Caco-2 (cell line): ENCODE measurements at regions not wholly inside any gene's neighbourhood (a gene's known extent, or its start where the extent isn't known, plus 50 kb on each side); places are given as distances from the start of the nearest gene placed in this dataset.

Source experiments
- BruUV-seq: library from RNA; stranded (reverse); fragments of 400-500 nt; replicated peaks from 2 replicates; lab custom pipeline; 2021; lab: Mats Ljungman, UMichigan
- CTCF ChIA-PET: fragments of 300-600 bp; sonication (Branson Sonifier 250); formaldehyde crosslinking; loops from one replicate; lab custom pipeline; 2022; ENCODE audit warnings: antibody characterized with exemption; lab: Charles Lee
- POLR2A ChIA-PET: fragments of 300-600 bp; sonication (Branson Sonifier 250); formaldehyde crosslinking; loops from one replicate; lab custom pipeline; 2022; ENCODE audit warnings: antibody characterized with exemption; lab: Charles Lee
- DNase-seq, 2 experiments: peaks; one replicate each; pipeline versions ENCODE4 v3.0.0 to v3.0.0-alpha.2; 2020 to 2022
- H3K27me3 ChIP-seq: replicated peaks from 2 replicates; pipeline ENCODE4 v1.6.0; 2011; ENCODE audit warnings: low read length; ENCODE audit not compliant: control insufficient read depth, insufficient read depth
- H3K36me3 ChIP-seq: 2 replicates; pipeline ENCODE4 v1.5.1; 2011; ENCODE audit warnings: low read length; ENCODE audit not compliant: control insufficient read depth, insufficient read depth
- H3K4me1 ChIP-seq: fragments of 250-450 bp; sonication (Bioruptor Pico); 2 replicates; pipeline ENCODE4 v1.5.1; 2020; ENCODE audit warnings: mild to moderate bottlenecking
- H3K4me3 ChIP-seq: 2 replicates; pipeline ENCODE4 v1.5.1; 2011; ENCODE audit warnings: low read depth, mild to moderate bottlenecking, control low read depth, low read length
- H3K9me3 ChIP-seq: fragments of 250-450 bp; sonication (Bioruptor Pico); 2 replicates; pipeline ENCODE4 v1.5.1; 2020; ENCODE audit warnings: mild to moderate bottlenecking, moderate library complexity
- H3K27ac Mint-ChIP-seq: one replicate; pipeline ENCODE4 v1.8.0; 2022; ENCODE audit warnings: mixed read lengths; ENCODE audit not compliant: unreplicated experiment
- H3K27me3 Mint-ChIP-seq: one replicate; pipeline ENCODE4 v1.8.0; 2022; ENCODE audit warnings: mixed read lengths; ENCODE audit not compliant: insufficient read depth, unreplicated experiment
- H3K36me3 Mint-ChIP-seq: one replicate; pipeline ENCODE4 v1.8.0; 2022; ENCODE audit warnings: mild to moderate bottlenecking, mixed read lengths; ENCODE audit not compliant: insufficient read depth, unreplicated experiment
- H3K4me1 Mint-ChIP-seq: one replicate; pipeline ENCODE4 v1.8.0; 2022; ENCODE audit warnings: low read depth, mixed read lengths; ENCODE audit not compliant: unreplicated experiment
- H3K4me3 Mint-ChIP-seq: one replicate; pipeline ENCODE4 v1.8.0; 2022; ENCODE audit warnings: mild to moderate bottlenecking, moderate library complexity, mixed read lengths; ENCODE audit not compliant: unreplicated experiment
- H3K9me3 Mint-ChIP-seq: one replicate; pipeline ENCODE4 v1.8.0; 2022; ENCODE audit warnings: mixed read lengths; ENCODE audit not compliant: unreplicated experiment
- CTCF ChIP-seq, 2 experiments: fragments of 200-600 bp in 1 of 2; IDR thresholded peaks; 1 replicate in 1 of 2; 2 replicates in 1 of 2; pipeline versions ENCODE4 v1.5.1 to v1.8.0; 2011 to 2022; ENCODE audit warnings: antibody characterized with exemption in 1 of 2, control low read depth in 1 of 2, inconsistent platforms in 1 of 2, low read depth in 1 of 2, low read length in 1 of 2, mild to moderate bottlenecking in 1 of 2, moderate library complexity in 1 of 2; ENCODE audit not compliant: insufficient read depth in 1 of 2, severe bottlenecking in 1 of 2, unreplicated experiment in 1 of 2
- intact Hi-C: fragments of 100-400 bp; cut with micrococcal nuclease; formaldehyde crosslinking; loops from one replicate; pipeline ENCODE4 v1.10.0; 2022; ENCODE audit not compliant: unreplicated experiment

- CTCF ChIA-PET = no interaction called here
- peaks cover 11% of the 10 kb centered on the region for H3K9me3 Mint-ChIP-seq
- H3K4me3 Mint-ChIP-seq = no peak overlapping the region
- intact Hi-C loops = no loop called here
- H3K27me3 Mint-ChIP-seq = no peaks in the 10 kb centered on the region
- H3K9me3 ChIP-seq = peaks cover 24% of the 10 kb centered on the region
- H3K4me1 ChIP-seq = peaks cover 10% of the 10 kb centered on the region; the same call in 1 of the 2 replicates
- DNase-seq = no peak
- H3K27me3 ChIP-seq = no peaks in the 10 kb centered on the region
- H3K36me3 Mint-ChIP-seq = peaks cover 6% of the 10 kb centered on the region
- BruUV-seq = no TSS peak
- POLR2A ChIA-PET = no interaction called here
- H3K4me3 ChIP-seq = no peak overlapping the region
- H3K4me1 Mint-ChIP-seq = peaks cover 6% of the 10 kb centered on the region
- TF ChIP-seq CTCF (IDR thresholded peaks at IDR 0.05; ENCODE audit: insufficient read depth in 1 of 2, low read depth in 1 of 2, low read length in 1 of 2, severe bottlenecking in 1 of 2, unreplicated experiment in 1 of 2) = no peak
- H3K36me3 ChIP-seq = no peaks in the 10 kb centered on the region
- no peak overlapping the region for H3K27ac Mint-ChIP-seq
Measured at GRCh38 chr15:94840794-94841783, 609.7 kb downstream of the MCTP2 start.

GRCh38 chr15:94843060-94843459 lies 611.7 kb downstream of the MCTP2 start:
- Mint-ChIP-seq H3K27ac (peak overlapping the region; percentile 56), H3K9me3 (peaks cover 21% of the 10 kb centered on the region), H3K36me3 (peaks cover 6% of the 10 kb centered on the region), H3K4me3 (no peak overlapping the region), H3K4me1 (peaks cover 6% of the 10 kb centered on the region), H3K27me3 (no peaks in the 10 kb centered on the region)
- Histone ChIP-seq H3K4me3 (no peak overlapping the region), H3K4me1 (peaks cover 10% of the 10 kb centered on the region; the same call in 1 of the 2 replicates), H3K9me3 (peaks cover 17% of the 10 kb centered on the region), H3K36me3 (no peaks in the 10 kb centered on the region), H3K27me3 (no peaks in the 10 kb centered on the region)
- TF ChIP-seq CTCF (IDR thresholded peaks at IDR 0.05; ENCODE audit: insufficient read depth in 1 of 2, low read depth in 1 of 2, low read length in 1 of 2, severe bottlenecking in 1 of 2, unreplicated experiment in 1 of 2) = no peak
- no TSS peak for BruUV-seq
- no peak for DNase-seq
- ChIA-PET CTCF (interaction anchor here (0.7 kb wide), 1 partner anchor 379 kb away, joined by 3 read pairs; no protein-coding TSS in a partner anchor), POLR2A (no interaction called here)
- intact Hi-C loops = no loop called here

- no peaks in the 10 kb centered on the region for H3K27me3 ChIP-seq
- no peaks in the 10 kb centered on the region for H3K36me3 ChIP-seq
- H3K9me3 ChIP-seq = peaks cover 17% of the 10 kb centered on the region
- H3K36me3 Mint-ChIP-seq = peaks cover 6% of the 10 kb centered on the region
- H3K4me1 Mint-ChIP-seq = peaks cover 6% of the 10 kb centered on the region
- H3K4me3 ChIP-seq = peak overlapping the region; percentile 34
- no peak for TF ChIP-seq CTCF (IDR thresholded peaks at IDR 0.05; ENCODE audit: insufficient read depth in 1 of 2, low read depth in 1 of 2, low read length in 1 of 2, severe bottlenecking in 1 of 2, unreplicated experiment in 1 of 2)
- ChIA-PET POLR2A (interaction anchor here (1.0 kb wide), 1 partner anchor 9 kb away, joined by 3 read pairs; no protein-coding TSS in a partner anchor), CTCF (interaction anchor here (0.7 to 1.4 kb wide), 2 partner anchors 9 to 431 kb away, joined by 3 to 4 read pairs; no protein-coding TSS in a partner anchor)
- no peaks in the 10 kb centered on the region for H3K27me3 Mint-ChIP-seq
- peaks cover 10% of the 10 kb centered on the region; the same call in 1 of the 2 replicates for H3K4me1 ChIP-seq
- intact Hi-C loops = loop anchor here (1.0 to 2.0 kb wide), 2 partner anchors 14 to 173 kb away; no protein-coding TSS in a partner anchor
- no peak for DNase-seq
- peak overlapping the region; percentile 76 for H3K4me3 Mint-ChIP-seq
- H3K9me3 Mint-ChIP-seq = peaks cover 25% of the 10 kb centered on the region
- H3K27ac Mint-ChIP-seq = peak overlapping the region; percentile 56
- TSS peak; percentile 89 for BruUV-seq
Measured at GRCh38 chr15:94844198-94844537, 612.8 kb downstream of the MCTP2 start.
